IPS DF 19.7 (cell line): ENCODE measurements at regions not wholly inside any gene's neighbourhood (a gene's known extent, or its start where the extent isn't known, plus 50 kb on each side); places are given as distances from the start of the nearest gene placed in this dataset.
A peak's percentile ranks its signal among the peaks of the same experiment; 100 is the strongest.
"Not testable (repeated sequence)": the region's sequence is repeated elsewhere in the genome, so short reads cannot be mapped to it uniquely, and the experiment has no call there.

ENCODE experiments used
- DNase-seq: peaks from one replicate; pipeline ENCODE4 v3.0.0-alpha.2; 2013; ENCODE audit warnings: low read depth, low spot score

DNA sequence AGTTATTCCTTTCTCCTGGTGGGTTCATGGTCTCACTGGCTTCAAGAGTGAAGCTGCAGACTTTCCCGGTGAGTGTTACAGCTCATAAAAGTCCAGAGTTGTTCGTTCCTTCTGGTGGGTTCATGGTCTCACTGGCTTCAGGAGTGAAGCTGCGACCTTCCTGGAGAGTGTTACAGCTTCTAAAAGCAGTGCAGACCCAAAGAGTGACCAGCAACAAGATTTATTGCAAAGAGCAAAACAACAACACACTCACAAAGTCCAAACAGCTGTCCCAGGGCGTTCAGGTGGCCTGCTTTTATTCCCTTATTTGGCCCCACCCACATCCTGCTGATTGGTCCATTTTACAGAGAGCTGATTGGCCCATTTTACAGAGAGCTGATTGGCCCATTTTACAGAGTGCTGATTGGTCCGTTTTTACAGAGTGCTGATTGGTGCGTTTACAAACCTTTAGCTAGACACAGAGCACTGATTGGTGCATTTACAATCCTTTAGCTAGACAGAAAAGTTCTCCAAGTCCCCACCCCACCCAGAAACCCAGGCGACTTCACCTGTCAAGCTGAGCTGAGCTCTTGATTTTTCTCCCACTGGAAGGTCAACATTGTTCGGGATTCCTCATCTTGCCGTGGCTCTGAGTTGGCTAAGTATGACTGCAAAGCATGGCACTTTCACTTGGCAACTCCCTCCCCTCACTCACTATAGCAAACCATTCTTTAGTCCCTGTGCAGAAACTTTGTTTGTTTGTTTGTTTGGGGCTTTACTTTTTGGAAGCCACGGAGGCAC is 87.3 kb upstream of the EEPD1 start:
- DNase-seq = not testable (repeated sequence)

DNA sequence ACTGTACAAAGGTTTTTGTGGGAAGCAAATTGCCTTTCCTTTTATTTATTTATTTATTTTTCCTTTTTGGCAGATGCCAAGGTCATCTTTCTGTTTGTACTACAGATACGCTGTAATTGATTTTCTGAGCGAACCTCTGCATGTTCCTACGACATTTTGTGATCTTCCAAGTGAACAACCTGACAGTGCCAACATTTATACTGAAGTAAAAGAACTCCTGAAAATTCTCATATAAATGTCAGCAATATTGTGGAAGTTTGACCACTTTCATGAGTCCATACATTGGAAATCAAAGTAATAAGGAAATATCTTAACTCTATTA is 86.8 kb upstream of the EEPD1 start:
- DNase-seq = no peak

DNA sequence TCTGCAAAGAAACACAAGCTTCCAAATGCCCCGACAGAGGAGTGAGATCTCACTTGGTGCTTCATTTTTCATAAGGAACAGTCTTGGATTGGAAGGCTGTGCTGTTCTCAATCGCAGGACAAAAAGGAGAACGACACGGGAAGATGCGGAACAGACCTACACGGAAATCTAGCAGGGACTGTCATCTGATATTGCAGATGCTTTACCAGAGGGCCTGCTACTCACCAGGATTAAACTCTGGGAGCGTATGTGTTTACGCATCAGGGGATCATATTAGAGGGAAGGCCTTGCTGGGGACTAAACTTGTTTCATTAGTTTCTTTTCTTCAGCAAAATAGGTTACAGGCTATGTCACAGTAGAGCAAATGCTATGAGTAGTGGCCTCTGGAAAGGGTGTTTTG is 82.8 kb upstream of the EEPD1 start:
- no peak for DNase-seq

DNA sequence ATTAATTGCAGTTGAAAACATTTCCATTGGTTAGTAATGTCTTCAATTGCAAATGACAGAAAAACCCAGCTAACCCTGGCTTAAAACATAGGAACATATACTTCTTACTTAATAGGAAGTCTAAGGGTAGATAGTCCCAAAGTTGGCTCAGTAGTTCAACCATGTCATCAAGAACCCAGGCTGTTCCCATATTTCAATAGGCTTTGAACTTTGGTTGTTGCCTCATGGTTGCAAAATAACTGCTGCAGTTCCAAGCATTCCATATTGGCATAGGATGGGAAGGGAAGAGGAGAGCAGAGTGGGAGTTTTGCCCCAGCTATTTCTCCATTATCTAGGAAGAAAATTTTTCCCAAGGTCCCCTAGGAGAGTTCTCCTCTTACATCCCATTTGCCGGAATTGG is 81.4 kb upstream of the EEPD1 start:
- DNase-seq = no peak

DNA sequence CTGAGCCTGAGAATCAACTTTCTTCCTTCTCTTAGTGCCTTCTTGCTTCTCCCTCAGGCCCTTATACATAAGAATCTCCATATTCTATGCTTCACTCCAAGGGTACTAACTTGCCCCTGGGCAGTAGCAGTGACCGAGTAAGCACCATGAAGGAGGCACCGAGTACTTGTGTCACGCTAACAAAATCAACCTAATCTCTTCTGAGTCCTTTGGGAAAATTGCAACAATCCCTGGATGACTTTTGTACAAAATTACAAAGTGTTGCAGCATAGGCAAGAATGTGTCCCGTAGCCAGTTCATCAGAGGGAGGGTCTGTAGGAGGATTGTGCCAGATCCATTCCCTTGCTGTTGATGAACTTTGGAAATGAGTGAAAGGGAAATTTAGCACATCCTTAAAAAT is 80.4 kb upstream of the EEPD1 start:
- DNase-seq = no peak

DNA sequence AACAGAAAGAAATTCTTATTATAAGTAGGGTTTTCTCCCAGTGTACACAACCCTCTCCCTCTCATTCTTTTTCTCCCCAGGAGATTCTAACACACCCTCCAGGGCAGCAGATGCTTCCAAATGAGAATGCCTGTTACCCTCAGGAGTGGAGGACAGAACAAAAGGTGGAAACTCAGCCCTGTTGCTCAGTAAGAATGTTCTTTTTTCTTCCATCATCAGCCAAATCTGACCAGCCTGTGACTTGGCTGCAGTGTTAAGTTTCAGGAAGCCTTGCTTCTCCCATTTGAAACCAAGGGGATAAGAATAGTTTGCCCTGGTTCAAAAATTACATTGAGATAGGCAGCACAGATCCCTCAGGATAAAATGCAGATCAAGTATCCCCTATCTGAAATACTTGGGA is 77.5 kb upstream of the EEPD1 start:
- DNase-seq = no peak

DNA sequence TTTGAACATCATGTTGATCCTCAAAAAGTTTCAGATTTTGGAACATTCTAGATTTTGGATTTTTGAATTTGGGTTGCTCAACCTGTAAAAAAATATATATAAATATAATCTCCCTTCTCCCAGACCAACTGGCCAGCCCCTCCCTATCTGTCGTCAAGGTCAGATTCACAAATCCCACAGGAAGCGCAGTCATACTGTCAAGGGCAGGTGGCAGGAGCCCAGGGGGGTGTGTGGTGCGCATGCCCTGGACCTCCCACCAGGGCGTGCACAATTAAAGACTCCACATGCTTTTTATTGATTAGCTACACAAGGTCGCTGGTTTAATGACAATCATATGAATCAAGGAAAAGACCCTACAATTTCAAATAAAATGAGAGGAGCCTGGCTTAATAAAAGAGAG is 77.0 kb upstream of the EEPD1 start:
- DNase-seq = no peak

DNA sequence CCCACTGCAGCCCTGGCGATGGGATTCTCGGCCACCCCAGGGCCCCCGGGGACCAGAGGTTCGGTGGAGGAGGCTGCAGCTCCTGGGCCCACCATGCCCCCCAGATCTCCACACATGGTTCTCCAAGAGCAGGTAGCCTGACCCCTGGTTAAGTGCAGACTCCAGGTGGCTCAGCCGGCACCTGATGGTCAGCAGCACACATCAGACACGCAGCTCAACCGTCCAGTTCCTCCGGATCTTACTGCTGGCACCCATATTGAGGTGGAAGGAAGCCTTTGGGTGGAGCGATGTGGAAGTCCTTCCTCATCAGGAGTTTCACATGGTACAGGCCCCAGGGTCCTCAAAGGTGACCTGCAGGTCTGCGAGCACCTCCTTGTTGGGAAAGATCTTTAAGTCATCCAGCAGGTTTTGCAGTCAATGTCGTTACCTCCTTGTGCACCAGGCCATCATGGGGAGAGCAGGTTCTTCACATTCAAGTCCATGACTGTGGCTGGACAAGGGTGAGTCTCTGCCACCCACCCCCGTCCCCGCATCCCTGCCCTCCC is 74.2 kb upstream of the EEPD1 start:
- no peak for DNase-seq

DNA sequence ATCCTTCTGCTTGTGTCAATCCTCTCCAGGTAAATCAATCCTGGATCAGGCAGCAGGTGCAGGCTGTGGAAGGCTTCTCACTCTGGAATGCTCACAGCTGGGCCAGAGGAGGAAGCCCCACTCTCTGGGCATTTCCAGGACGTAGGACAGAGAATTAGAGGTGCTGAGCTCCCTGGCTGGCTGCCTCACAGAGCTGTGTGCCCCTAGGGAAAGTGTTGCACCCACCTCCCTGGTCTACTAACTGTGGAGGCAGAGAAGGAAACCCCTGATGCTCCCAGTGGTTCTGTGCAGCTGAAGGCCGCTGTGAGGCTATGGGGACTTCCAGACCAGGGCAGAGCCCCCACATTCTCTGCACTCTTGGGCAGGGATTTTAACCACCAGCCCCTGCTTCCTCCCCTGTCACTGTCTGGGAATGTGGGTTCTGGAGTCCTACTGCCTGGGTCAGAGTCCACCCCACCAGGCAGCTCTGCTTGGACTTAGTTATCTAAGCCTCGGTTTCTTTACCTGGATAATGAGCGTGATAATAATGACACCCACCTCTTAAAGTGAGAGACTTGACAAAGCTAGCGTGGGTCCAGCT is 73.5 kb upstream of the EEPD1 start:
- no peak for DNase-seq

DNA sequence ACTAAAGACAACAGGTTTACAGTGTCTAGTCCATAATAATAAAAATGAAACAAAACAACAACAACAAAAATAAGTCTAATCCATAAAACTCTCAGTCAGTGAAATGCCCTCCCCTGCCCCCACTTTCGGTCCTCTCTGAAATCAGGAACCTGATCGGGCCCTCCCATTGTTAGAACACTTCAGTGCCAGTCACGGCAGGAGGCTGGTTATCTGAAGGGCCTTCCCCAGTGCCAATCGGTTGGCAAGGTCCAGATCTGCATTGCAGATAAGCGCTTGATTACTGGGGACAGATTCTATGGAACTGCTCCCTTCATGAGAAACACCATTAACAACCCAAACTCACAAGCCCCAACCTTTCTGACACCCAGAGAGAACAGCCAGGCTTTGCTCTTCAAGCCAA is 72.2 kb upstream of the EEPD1 start:
- DNase-seq = no peak

DNA sequence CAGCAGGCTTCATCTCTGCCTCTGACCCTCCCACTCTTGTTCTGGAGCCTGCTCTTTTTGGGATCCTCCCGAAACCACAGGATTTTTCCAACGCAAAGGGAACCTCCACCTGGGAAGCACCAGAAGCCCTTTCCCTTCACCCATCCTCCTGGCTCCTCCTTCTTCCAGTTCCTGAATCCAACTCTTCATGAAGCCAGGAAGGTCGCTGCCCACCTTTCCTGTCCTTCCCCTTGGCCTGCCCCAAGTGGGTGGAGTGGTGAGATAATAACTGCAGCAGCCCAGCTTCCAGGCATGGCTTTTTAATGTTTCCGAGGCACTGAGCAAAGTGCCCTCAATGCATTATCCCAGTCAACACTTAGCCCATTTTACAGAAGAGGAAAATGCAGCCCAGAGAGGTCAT is 70.8 kb upstream of the EEPD1 start:
- DNase-seq = no peak

DNA sequence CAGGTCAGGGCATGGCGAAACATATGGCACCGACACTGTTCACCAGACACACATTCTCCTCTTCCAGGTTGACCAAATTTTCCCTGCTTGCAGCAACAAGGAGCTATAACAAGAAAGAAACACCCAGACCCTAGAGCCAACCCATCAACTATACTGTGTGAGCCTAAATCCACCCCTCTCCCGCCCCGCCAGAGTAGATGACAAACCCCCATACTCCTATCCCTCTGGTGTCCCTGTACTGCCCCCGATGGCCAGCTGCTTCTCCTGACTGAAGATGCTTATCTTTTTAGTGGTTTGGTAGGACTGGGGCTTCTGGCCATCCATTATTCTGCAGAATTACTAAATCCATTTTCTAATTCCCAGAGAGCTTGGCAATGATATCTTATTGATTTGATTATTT is 70.1 kb upstream of the EEPD1 start:
- no peak for DNase-seq

DNA sequence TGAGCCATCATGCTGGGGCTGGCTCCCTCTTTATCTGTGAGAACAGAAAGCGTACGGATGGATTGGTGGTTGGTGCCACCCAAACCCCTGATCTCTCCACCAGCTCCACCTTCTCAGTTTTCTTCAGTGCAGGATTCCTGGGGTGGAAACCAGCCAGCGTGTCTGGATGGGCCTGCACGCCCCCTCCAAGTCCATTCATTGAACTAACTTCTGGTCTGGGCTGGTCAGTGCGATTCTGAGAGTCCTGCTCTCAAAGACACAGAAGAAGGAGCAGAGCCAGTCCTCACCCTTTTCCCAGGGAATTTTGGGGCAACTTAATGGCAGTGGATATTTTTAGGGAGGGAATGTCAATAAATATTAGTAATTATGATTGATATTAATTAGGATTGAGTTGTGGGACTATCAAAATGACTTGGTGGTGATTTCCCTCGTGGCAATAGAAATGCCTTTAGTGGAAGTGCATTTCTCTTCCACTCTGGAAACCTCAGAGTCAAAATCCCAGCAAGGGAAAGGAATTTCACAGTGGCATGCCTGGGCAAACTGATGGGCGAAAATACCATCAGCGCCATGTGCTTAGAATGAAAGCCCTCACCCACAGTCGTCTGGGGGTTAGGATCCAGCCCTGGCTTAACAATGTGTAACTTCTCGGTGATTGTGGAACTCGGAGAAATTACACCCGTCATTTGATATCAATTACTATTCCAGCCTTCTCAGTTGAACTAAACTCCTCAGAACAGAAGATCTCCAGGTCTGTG is 69.3 kb upstream of the EEPD1 start:
- no peak for DNase-seq

DNA sequence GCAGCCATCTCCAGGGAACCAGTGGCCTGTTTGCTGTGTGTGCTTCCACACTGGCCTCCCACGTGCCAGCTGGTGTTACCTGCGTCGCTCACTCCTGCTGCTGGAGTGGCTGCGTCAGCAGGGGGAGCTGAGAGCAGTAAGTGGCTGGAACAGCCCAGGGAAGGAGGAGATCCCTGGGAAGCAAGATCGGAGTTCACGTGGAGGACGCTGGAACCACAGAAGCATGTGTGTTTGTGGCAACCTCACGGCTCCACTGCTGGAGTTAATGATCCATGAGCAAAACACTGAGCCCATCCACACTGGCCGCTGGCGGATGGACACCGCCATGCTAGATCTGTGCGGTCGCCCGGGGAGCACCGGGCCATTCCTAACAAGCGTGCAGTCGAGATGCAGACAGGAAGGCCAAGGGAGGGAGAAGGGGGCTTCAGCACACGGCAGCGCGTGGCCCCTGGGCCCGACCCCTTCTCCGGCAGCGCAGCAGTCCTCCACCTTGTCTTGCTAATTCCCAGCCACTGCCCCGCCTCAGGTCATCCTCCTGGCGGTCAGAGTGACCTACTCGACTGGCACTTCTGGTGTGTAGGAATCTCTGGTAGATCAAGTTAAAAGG is 68.5 kb upstream of the EEPD1 start:
- DNase-seq = peak; percentile 35

DNA sequence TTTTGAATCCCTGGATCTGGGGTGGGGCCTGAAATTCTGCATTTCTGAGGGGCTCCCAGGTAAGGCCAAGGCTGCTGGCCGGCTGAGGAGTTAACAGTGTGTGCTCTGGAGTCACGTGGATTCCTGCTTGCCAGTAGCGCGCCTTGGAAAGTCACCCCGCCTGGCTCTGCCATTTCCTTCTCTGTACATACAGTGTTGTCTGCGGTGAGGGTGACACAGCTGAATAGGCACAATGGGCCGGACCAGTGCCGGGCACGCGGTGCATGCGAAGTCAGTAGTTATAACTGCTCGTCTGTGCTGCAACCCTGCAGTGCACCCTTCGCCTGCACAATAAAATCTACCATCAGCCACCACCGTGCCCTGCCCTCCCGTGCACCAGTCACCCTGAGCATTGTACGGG is 68.0 kb upstream of the EEPD1 start:
- no peak for DNase-seq

DNA sequence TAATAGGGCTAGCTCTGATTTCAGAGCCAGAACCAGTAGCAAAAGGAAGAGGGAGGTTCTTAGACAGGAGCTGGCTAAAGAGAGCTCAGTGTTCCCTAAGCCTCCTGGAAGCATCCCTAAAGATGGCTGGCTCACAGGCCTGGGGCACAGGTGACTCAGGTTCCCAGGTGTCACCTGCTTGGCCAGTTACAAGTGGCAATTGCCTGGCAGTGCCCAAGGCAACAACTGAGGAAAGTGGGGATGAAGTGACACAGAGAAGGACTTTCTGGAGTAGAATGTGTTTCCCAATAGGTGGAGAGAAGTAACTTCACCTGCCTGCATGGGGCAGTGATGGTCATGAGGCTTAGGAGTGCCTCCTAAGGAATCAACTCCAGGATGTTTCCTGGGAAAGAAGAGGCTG is 66.5 kb upstream of the EEPD1 start:
- no peak for DNase-seq

DNA sequence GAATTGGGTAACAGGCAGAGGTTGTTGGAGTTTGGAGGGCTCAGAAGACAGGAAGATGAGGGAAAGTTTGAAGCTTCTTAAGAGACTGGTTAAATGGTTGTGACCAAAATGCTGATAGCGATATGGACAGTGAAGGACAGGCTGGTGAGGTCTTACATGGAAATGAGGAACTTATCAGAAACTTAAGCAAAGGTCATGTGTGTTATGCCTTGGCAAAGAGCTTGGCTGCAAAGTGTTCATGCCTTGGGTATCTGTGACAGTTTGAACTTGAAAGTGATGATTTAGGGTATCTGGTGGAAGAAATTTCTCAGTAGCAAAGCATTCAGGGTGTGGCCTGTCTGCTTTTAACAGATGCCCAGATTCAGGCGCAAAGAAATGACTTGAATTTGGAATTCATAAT is 64.5 kb upstream of the EEPD1 start:
- no peak for DNase-seq

DNA sequence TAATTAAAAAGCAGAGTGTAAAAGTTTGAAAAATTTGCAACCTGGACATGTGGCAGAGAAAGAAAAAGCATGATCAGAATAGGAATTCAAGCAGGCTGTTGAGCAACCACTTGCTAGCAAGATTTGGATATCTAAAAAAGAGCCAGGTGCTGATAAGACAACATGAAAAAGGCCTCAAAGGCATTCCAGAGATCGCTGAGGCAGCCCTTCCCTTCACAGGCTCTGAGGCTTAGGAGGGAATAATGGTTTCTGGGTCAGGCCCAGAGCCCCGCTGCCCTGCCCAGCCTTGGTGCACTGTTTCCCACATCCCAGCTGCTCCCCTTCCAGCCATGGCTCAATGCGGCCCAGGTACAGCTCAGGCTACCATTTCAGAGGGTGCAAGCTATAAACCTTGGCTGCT is 64.1 kb upstream of the EEPD1 start:
- no peak for DNase-seq

DNA sequence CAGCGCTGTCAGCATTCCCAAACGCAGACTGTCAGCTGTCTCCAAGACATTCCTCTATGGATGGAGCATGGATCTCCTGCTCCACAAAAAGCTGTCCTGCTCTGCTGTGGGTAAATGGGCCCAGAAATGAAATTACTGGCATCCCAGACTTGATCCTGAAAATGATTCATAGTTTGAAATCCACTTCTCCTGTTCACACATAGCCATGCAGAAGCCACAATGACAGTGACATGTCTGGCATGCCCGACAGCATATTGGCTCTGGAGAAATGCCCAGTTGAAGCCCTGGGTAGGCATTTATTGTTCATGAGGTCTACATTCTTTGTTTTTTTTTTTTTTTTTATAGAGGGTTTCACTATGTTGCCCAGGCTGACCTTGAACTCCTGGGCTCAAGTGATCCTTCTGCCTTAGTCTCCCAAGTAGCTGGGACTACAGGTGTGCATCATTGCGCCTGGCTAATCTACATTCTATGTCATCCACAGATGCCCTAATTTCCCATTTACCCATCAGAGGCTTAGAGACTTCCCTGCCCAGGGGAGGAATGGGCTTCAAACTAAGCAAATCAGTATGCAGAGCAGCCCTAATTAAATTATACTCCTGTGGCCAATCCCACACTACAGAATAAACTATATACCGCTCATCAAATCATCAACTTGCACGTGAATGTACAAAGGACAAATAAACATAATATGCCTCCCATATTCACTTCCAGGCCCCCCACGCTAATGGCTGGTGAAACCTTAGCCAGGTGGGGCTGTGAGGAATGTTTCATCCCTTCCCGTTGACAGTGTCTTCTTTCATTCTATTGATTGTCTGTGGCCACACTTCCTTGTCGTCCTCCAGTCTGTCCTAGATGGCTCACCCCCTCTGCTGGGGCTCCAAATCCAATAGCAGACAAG is 61.8 kb upstream of the EEPD1 start:
- DNase-seq = no peak

DNA sequence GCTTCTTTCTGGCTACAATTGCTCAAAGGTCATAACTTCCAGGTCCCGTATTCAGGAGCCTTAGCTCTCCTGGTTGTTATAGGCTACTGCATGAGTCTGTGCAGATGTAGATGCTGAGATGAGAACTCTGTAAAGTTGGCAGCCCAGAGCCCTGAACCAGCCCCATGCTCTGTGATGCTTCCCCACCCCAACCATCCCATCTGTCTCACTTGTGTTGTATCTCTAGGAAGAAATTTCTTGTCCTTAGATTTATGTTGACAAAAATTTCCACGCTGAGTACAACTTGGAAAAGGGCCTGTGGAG is 61.2 kb upstream of the EEPD1 start:
- DNase-seq = no peak

DNA sequence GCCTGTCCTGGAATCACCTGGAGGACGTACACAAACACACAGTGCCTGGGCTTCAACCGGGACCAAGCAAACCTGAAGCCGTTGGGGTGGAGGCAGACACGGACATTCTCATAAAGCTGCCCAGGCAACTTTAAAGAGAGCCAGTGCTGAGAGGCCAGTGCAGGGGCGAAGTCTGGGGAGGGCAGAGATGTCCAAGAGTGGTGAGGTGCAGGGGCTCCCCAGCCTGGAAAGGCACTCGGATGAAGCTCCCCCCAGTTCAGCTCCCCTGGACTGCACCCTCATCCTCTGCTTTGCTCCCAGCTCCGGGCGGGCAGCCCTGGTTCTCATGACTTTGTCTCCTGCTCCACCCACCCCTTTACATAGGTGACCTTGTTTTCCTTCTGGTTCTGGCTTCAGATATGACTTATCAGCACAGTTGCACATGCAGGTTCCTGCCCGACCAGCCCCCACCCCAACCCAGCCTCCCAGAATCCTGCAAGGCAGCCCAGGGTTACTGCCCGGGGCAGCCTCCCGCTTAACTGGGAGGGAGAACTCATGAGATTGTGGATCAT is 60.8 kb upstream of the EEPD1 start:
- DNase-seq = no peak
